ENCODE measurements at regions not wholly inside any gene's neighbourhood (a gene's known extent, or its start where the extent isn't known, plus 50 kb on each side); places are given as distances from the start of the nearest gene placed in this dataset.

DNA sequence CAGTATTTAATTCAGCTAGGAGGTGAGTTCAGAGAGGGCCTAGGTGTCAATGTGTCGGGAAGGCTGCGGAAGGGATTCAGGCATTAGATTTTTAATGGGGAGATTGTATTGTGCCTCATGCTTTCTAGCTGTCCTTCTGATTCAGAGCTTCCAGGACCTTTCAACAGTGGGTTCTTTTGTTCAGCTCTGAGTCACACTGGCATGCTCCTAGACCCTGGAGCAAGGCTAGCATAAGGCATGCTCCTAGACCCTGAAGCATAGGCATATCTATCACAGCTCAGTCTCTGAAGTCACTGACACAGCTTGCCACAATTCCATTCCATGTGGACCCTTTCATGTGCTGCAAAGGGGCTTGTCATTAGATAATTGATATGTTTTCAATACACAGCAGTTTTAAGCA, 396.9 kb downstream of the RAB38 start:
- no peaks in the 10 kb centered on the region for H3K79me2 ChIP-seq (ENCODE audit: control insufficient read depth in 1 of 2, insufficient read depth in 2 of 2, low read length in 2 of 2)
- H2BK20ac ChIP-seq (ENCODE audit: low read length), result no peak overlapping the region
- TF ChIP-seq CEBPB (IDR thresholded peaks at IDR 0.05; ENCODE audit: low read depth, low read length), result no peak
- TF ChIP-seq RBBP5 (IDR thresholded peaks at IDR 0.05; ENCODE audit: borderline replicate concordance, low read depth, low read length), result no peak
- no peak for TF ChIP-seq SIRT6 (IDR thresholded peaks at IDR 0.05; ENCODE audit: low read length)
- TF ChIP-seq, protein P1, sequence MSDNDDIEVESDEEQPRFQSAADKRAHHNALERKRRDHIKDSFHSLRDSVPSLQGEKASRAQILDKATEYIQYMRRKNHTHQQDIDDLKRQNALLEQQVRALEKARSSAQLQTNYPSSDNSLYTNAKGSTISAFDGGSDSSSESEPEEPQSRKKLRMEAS (IDR thresholded peaks at IDR 0.05), result no peak
- no peak for TF ChIP-seq BCL11A (IDR thresholded peaks at IDR 0.05; ENCODE audit: low read depth in 2 of 2, low read length in 2 of 2)
- no peak for TF ChIP-seq HDAC2 (IDR thresholded peaks at IDR 0.05; ENCODE audit: borderline replicate concordance in 1 of 2, low read depth in 2 of 2, low read length in 2 of 2)
- TF ChIP-seq CHD2 (IDR thresholded peaks at IDR 0.05; ENCODE audit: low read length), result no peak
- TF ChIP-seq YY1 (IDR thresholded peaks at IDR 0.05; ENCODE audit: low read depth, low read length), result no peak
- TF ChIP-seq BRCA1 (IDR thresholded peaks at IDR 0.05; ENCODE audit: low read depth, low read length), result no peak
- TF ChIP-seq CBX8 (IDR thresholded peaks at IDR 0.05; ENCODE audit: borderline replicate concordance, low read depth, low read length), result no peak
- no peak for TF ChIP-seq NANOG (IDR thresholded peaks at IDR 0.05; ENCODE audit: insufficient read depth, low read depth, low read length, poor library complexity, severe bottlenecking)
- TF ChIP-seq SIN3A (conservative IDR thresholded peaks at IDR 0.05 in 1 of 2, IDR thresholded peaks at IDR 0.05 in 1 of 2; ENCODE audit: low read depth in 1 of 2, low read length in 2 of 2), result no peak
- no peak for TF ChIP-seq SP2 (IDR thresholded peaks at IDR 0.05; ENCODE audit: low read length)
- TF ChIP-seq EZH2 (IDR thresholded peaks at IDR 0.05; ENCODE audit: low read depth, low read length, severe bottlenecking), result no peak
- peaks cover 0 to 1% (median 0%) of the 10 kb centered on the region in 4 experiments; a peak in 1 of 7 replicates for H3K27me3 ChIP-seq (replicated peaks in 1 of 4; ENCODE audit: control insufficient read depth in 3 of 4, extremely low read depth in 1 of 4, insufficient read depth in 3 of 4, low read length in 3 of 4)
- DNase-seq (ENCODE audit: low read depth in 1 of 2, low spot score in 2 of 2), result no peak
- H3K9me3 ChIP-seq (ENCODE audit: insufficient read depth in 2 of 2, low read depth in 1 of 2, low read length in 1 of 2), result no peaks in the 10 kb centered on the region
- no peak overlapping the region for H4K5ac ChIP-seq (ENCODE audit: insufficient read length, low read depth, low read length)
- no peak overlapping the region for H4K8ac ChIP-seq (ENCODE audit: extremely low read depth, insufficient read depth, low read length)
- H3K36me3 ChIP-seq (ENCODE audit: control insufficient read depth in 2 of 4, insufficient read depth in 4 of 4, low read length in 3 of 4), result no peaks in the 10 kb centered on the region
- H3K18ac ChIP-seq (ENCODE audit: extremely low read depth, low read length), result no peak overlapping the region
- no peak overlapping the region for H2BK15ac ChIP-seq (ENCODE audit: low read length)
- H3K4me1 ChIP-seq (replicated peaks in 1 of 4; ENCODE audit: control insufficient read depth in 3 of 4, insufficient read depth in 4 of 4, low read length in 3 of 4), result no peaks in the 10 kb centered on the region
- no peaks in the 10 kb centered on the region for H3K23me2 ChIP-seq (ENCODE audit: low read depth, low read length)
- no peak overlapping the region for H3K23ac ChIP-seq (ENCODE audit: insufficient read length)
- H3K4me2 ChIP-seq (ENCODE audit: insufficient read depth in 1 of 2, low read depth in 2 of 2, low read length in 2 of 2), result no peak overlapping the region
- no peak overlapping the region for H3K4ac ChIP-seq (replicated peaks; ENCODE audit: insufficient read length, low read depth, low read length)
- H2BK5ac ChIP-seq (ENCODE audit: low read depth, low read length), result no peak overlapping the region
- no peak overlapping the region for H3K56ac ChIP-seq (replicated peaks; ENCODE audit: insufficient read length, low read depth, low read length)
- no peak overlapping the region for H3K27ac ChIP-seq (ENCODE audit: low read depth, low read length)
- H3K14ac ChIP-seq (ENCODE audit: insufficient read length), result no peak overlapping the region
- no peak overlapping the region for H3K9ac ChIP-seq (replicated peaks in 1 of 4; ENCODE audit: extremely low read depth in 1 of 4, low read depth in 3 of 4, low read length in 3 of 4)
- CTCF ChIA-PET (ENCODE audit: partially characterized antibody), result interaction anchor here (0.9 to 2.1 kb wide), 2 partner anchors 8 to 774 kb away, joined by 3 to 5 read pairs; no protein-coding TSS in a partner anchor
- POLR2A ChIA-PET (ENCODE audit: partially characterized antibody), result no interaction called here
- no peak overlapping the region for H2AFZ ChIP-seq (ENCODE audit: low read length)
- no peak overlapping the region for H4K91ac ChIP-seq (replicated peaks; ENCODE audit: insufficient read length, low read length)
- H2AK5ac ChIP-seq (ENCODE audit: low read depth, low read length), result no peak overlapping the region
- no peaks in the 10 kb centered on the region for H4K20me1 ChIP-seq (replicated peaks in 1 of 2; ENCODE audit: control insufficient read depth in 1 of 2, insufficient read depth in 2 of 2, low read length in 2 of 2)
- H3K4me3 ChIP-seq (ENCODE audit: extremely low read depth in 1 of 4, insufficient read depth in 2 of 4, low read depth in 3 of 4, low read length in 4 of 4), result no peak overlapping the region
- 90% methylated on average over 2 of the region's 2 CpGs; no CpG with 5 or more reads in 1 of the 2 experiments for WGBS, 2 experiments (ENCODE audit: extremely low coverage in 1 of 2, insufficient coverage in 1 of 2, insufficient read length in 1 of 2, insufficient replicate concordance in 2 of 2, low coverage in 1 of 2, low lambda C conversion rate in 2 of 2, missing lambda C conversion rate in 1 of 2)
- FAIRE-seq, result no peak
- H2BK12ac ChIP-seq (ENCODE audit: low read depth, low read length), result no peak overlapping the region
- no peaks in the 10 kb centered on the region for H3K79me1 ChIP-seq (ENCODE audit: low read depth, low read length)
- H2BK120ac ChIP-seq (replicated peaks; ENCODE audit: low read depth, low read length), result no peak overlapping the region
